ENCODE measurements at regions not wholly inside any gene's neighbourhood (a gene's known extent, or its start where the extent isn't known, plus 50 kb on each side); places are given as distances from the start of the nearest gene placed in this dataset.

GRCh38 chr3:148428862-148429605 is 268.7 kb upstream of the AGTR1 start:
- Histone ChIP-seq H3K9me3 (no peaks in the 10 kb centered on the region), H3K4me1 (no peaks in the 10 kb centered on the region), H3K4me3 (no peak overlapping the region), H3K27ac (no peak overlapping the region), H3K27me3 (no peaks in the 10 kb centered on the region), H3K36me3 (no peaks in the 10 kb centered on the region)
- no peak for DNase-seq
- no peak for TF ChIP-seq POLR2A (IDR thresholded peaks at IDR 0.05)
- TF ChIP-seq, protein P1, sequence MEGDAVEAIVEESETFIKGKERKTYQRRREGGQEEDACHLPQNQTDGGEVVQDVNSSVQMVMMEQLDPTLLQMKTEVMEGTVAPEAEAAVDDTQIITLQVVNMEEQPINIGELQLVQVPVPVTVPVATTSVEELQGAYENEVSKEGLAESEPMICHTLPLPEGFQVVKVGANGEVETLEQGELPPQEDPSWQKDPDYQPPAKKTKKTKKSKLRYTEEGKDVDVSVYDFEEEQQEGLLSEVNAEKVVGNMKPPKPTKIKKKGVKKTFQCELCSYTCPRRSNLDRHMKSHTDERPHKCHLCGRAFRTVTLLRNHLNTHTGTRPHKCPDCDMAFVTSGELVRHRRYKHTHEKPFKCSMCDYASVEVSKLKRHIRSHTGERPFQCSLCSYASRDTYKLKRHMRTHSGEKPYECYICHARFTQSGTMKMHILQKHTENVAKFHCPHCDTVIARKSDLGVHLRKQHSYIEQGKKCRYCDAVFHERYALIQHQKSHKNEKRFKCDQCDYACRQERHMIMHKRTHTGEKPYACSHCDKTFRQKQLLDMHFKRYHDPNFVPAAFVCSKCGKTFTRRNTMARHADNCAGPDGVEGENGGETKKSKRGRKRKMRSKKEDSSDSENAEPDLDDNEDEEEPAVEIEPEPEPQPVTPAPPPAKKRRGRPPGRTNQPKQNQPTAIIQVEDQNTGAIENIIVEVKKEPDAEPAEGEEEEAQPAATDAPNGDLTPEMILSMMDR (IDR thresholded peaks at IDR 0.05) = no peak
- 52 to 56% methylated on average over 3 of the region's 3 CpGs for WGBS, 2 donors
- intact Hi-C loops (cut with DNase I) = no loop called here

DNA sequence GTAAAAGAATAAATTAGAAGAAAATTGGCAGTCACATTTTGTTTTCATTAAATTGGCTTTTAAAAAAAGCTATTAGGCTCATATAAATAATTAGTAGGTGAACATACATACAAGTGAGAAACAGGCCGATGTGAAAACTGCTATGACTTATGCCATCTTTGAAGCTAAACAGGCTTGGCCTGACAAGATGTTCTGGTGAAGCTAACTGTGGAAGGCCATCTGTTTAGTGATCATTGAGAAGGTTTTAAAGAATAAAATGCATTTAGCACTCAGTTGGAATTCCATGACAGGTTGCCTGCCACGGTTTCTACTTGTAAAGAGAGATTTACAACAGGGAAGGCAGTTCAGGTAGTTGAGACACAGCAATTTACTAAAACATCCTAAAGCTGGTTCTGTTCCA is 264.0 kb upstream of the AGTR1 start:
- DNase-seq = no peak

GRCh38 chr3:148435534-148435933 is 262.2 kb upstream of the AGTR1 start:
- Histone ChIP-seq H3K27ac (no peak overlapping the region), H3K27me3 (no peaks in the 10 kb centered on the region), H3K4me3 (no peak overlapping the region), H3K36me3 (no peaks in the 10 kb centered on the region), H3K4me1 (no peaks in the 10 kb centered on the region), H3K9me3 (no peaks in the 10 kb centered on the region)
- intact Hi-C loops (cut with DNase I) = no loop called here
- DNase-seq = no peak
- TF ChIP-seq, protein P1 (IDR thresholded peaks at IDR 0.05) = no peak
- TF ChIP-seq POLR2A (IDR thresholded peaks at IDR 0.05) = no peak

More for the DNA sequence above, 264.0 kb upstream of the AGTR1 start:
- Histone ChIP-seq H3K4me1 (no peaks in the 10 kb centered on the region), H3K27me3 (no peaks in the 10 kb centered on the region), H3K4me3 (no peak overlapping the region), H3K36me3 (no peaks in the 10 kb centered on the region), H3K27ac (no peak overlapping the region), H3K9me3 (no peaks in the 10 kb centered on the region)
- 61 to 65% methylated on average over 2 of the region's 2 CpGs for WGBS, 2 donors
- intact Hi-C loops (cut with DNase I) = no loop called here
- TF ChIP-seq, protein P1 (IDR thresholded peaks at IDR 0.05) = no peak
- no peak for TF ChIP-seq POLR2A (IDR thresholded peaks at IDR 0.05)

GRCh38 chr3:148439254-148439822 is 258.4 kb upstream of the AGTR1 start:
- TF ChIP-seq, protein P1 (IDR thresholded peaks at IDR 0.05) = no peak
- TF ChIP-seq POLR2A (IDR thresholded peaks at IDR 0.05) = no peak
- no peaks in the 10 kb centered on the region for H3K27me3 ChIP-seq
- 17 to 39% methylated on average over 2 to 3 of the region's 3 CpGs for WGBS, 2 donors
- no peaks in the 10 kb centered on the region for H3K9me3 ChIP-seq
- H3K36me3 ChIP-seq = no peaks in the 10 kb centered on the region
- intact Hi-C loops (cut with DNase I) = no loop called here
- DNase-seq = no peak
- no peaks in the 10 kb centered on the region for H3K4me1 ChIP-seq
- H3K4me3 ChIP-seq = no peak overlapping the region
- no peak overlapping the region for H3K27ac ChIP-seq

DNA sequence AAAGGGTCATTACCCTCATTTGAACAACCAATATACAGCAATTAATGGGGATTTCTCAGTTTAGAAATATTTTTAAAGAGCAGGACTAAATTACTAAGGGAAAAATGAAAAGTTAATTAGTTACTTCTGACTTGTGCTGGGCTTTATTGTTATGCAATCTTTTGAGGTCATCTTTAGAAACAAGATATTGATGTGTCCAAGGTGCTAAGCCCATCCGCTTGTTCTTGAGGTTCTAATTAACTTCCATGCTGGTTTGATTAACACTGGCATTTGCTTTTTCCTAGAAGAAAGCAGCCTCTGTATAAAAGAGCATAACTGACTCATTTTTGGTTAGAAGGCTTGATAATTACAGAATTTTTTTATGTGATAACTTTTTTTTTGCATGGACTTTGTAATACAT is 256.5 kb upstream of the AGTR1 start:
- no peak for DNase-seq
- 60 to 73% methylated on average over 1 of the region's 1 CpG for WGBS, 2 donors
- Histone ChIP-seq H3K4me3 (no peak overlapping the region), H3K27ac (no peak overlapping the region), H3K36me3 (no peaks in the 10 kb centered on the region), H3K27me3 (no peaks in the 10 kb centered on the region), H3K9me3 (no peaks in the 10 kb centered on the region), H3K4me1 (no peaks in the 10 kb centered on the region)
- no peak for TF ChIP-seq POLR2A (IDR thresholded peaks at IDR 0.05)
- TF ChIP-seq, protein P1 (IDR thresholded peaks at IDR 0.05) = no peak
- intact Hi-C loops (cut with DNase I) = no loop called here

All from esophagus squamous epithelium (tissue), 5 donors.